ENCODE measurements at regions not wholly inside any gene's neighbourhood (a gene's known extent, or its start where the extent isn't known, plus 50 kb on each side); places are given as distances from the start of the nearest gene placed in this dataset.

DNA sequence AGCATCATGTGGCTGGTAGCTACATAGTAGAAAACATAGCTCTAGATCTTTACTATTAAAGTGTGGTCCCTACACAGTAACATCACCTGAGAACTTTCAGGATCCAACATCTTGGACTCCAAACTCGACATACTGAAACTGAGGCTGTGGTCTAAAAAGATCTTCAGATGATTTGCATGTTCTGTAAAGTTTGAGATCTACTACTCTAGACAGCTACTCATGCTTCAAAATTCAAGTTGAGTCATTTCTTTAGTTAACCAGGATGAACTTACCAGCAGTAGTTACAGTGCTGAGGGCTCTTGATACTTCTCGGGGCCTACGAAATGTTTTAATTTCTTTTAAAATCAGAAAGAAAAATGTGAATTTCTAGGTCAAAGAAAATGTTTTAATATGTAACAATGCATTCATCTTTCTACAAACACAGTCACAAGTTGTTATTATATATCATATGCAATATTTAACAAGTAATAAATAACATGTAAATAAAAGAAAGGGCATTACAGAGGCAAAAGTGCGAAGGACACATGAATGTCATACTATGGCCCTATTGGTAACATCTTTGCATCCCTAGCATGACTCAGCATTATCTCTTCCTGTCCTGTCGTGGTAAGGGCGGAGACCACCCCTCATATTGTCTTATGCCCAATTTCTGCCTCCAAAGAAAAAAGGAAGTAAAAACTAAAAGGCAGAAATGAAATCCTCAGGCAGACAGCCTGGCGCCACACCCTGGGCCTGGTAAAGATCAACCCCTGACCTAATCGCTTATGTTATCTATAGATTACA lies 563.9 kb upstream of the TLE4 start:
- intact Hi-C loops (cut with micrococcal nuclease): no loop called here

DNA sequence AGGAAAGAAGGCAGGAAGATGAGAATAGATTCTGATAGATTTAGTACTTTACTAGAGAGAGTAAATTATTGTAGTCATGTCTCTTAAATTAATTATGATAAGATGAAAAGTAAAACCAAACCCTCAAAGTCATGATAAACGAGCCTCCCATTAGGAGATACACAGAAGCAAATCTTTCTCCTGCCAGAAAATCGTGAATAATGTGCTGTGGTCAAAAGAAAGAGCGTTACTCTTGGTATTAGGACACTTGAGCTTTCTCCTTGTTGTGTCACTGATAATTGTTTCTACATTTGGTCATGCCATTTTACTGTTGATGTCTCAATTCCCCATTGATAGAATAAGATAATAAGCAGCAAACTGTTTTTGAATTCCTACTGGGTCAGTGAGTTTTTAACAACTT lies 562.8 kb upstream of the TLE4 start:
- intact Hi-C loops (cut with micrococcal nuclease): no loop called here

DNA sequence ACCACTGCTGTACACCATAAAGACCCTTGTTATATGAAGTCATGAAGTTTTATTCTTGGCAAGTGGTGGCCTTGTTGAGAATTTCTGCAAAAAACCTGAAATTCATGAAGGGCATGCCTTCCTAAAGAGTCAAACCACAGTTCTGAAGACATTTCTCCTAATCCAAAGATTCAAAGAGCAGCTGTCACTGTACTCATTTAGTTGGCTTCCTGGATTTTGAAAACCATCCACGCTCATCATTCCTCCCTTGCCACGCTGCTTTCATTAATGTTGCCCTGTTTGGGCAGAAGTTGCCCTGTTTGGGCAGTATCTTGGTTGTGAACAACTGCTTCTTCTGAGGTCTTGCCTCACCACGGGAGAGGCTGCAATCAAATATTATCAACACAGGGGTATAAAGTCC lies 560.3 kb upstream of the TLE4 start:
- intact Hi-C loops (cut with micrococcal nuclease): no loop called here

DNA sequence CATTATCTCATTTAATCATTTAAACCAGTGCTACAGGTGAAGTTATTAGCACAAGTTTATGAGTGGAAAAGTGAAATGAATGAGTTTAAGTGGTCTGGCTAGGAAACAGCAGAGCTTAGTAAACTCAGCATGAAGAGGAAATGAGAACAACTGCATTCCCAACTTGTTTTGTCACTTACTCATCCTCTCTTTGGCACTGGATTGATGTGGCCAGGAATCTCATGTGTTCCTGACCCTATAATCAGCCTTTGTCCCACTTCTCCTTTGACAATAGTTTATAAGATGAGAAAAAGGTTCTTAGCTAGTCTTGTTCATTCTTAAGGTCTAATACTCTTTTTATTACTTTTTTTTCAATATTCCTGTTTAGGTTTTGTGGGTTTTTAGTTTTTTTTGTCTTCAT lies 559.2 kb upstream of the TLE4 start:
- intact Hi-C loops (cut with micrococcal nuclease): no loop called here

DNA sequence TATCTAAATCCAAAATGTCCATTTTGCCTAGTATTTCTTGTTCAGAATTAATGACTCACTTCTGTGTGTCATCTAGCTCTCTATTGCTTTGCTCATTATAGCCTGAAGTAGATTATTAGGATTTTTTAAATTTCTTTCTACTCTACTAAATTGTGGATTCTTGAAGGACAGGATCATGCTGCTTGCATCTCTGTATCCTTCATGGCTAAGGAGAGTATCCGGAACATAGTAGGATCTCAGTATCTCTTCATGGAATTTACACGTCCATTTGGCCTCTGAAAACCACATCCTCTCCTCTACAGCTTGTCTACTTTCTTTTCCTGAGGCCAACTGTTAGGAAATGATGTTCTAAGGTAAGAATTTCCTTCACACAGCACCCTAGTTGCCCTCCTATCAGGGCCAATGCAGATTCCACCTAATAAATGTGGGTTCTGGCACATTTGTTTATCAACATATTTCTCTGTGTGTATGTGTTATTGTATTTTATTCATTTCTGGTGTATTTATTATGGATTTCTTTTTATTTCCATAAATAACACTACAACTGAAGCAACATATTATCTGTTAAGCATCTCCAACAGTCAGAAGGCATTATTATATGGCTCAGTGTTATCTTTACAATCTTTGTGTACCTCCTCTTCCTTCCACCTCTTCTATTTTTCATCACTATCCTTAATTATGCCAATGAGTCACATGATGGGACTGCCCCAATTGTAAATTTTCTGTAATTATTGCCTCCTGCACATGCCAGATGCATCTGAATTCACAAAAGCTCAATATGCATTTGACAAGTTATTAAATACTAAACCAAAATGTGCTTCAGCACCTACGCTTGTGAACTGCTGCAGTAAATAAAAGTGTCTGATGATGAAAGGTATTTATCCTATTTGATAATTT lies 557.8 kb upstream of the TLE4 start:
- intact Hi-C loops (cut with micrococcal nuclease): no loop called here

DNA sequence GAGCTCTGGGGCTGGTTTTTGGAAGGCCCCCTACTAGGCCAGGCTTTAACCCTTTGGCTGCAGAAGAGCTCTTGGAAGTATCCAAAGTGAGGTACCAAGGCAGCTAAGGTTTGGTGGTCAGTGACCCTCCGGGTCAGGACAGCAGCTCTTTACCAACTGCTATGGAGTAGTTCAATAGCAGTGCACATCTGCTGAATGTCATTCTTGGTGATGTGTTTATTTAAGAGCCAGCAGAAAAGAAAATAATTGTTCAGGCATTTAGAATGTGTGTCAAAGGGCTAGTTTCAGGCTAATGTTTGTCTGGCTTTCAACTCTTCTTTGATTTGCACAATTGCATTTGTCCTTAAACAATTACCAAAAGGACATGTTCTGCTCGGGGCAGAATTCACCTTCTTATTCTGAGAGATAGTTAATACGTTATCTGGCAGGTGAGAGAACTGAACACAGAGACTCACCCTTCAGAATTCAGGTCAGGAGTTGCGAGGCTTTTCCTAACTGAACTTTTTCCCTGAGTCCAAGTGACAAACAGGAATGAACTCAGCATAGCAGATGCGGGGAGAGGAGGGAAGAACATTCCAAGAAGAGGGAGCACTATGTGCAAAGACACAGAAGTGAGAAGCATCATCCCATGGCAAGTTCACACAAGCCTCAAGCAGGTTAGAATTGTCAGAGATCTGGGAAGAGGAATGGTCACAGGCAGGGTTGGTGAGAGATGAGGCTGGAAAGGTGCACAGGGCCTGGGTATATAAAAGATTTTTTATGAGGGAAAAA lies 556.7 kb upstream of the TLE4 start:
- intact Hi-C loops (cut with micrococcal nuclease): no loop called here

DNA sequence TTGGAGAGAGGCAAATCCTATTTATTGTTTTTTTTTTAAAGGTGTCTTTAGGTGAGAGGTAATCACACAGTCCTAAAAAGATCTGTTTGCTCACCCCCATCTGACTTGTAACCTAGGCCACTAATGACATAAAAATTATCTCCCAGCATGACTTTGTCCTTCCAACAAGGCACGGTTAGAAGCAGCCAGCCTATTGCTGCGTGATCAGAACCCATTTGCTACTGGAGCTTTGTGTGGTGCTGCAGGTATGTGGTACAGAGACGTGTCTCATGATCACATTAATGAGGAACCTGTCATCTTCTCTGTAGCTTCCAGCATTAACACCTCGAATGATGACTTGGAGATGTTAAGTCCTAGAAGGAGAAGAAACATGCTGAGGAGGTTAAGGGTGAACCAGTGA lies 555.8 kb upstream of the TLE4 start:
- intact Hi-C loops (cut with micrococcal nuclease): no loop called here

DNA sequence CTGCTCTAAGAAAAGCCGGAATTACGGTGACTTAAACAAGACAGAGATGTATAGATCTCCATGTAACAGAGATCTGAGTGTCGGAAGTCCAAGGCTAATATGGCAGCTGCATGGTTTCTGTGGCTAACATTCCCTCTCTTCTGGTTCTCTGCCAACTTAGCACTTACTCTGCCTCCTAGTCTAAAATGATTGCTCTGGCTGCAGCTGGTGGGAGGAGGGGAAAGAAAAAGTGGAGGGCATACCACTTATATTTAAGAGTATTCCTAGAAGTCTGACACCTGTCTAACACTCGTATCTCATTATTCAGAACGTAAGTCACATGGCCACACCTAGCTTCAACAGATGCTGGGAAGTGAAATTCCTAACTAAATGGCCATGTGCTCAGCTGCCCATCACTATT lies 551.5 kb upstream of the TLE4 start:
- intact Hi-C loops (cut with micrococcal nuclease): no loop called here

DNA sequence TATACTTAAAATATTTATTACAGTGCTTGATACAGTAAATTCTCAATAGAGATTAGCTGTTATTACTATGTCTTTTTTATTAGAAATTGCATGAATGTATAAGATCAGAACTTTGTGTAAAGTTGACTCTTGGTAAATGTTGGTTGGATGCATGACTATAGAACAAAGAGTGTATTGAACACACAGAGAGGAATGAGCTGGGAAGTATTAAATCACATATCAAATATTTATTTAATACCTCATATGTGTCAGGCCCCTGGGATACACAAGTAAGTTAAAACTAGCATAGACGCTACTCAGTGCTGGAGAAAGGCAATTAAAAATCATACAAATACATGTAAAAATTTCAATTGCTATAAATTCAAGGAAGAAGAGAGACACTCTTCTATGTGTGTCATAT lies 550.7 kb upstream of the TLE4 start:
- intact Hi-C loops (cut with micrococcal nuclease): no loop called here

DNA sequence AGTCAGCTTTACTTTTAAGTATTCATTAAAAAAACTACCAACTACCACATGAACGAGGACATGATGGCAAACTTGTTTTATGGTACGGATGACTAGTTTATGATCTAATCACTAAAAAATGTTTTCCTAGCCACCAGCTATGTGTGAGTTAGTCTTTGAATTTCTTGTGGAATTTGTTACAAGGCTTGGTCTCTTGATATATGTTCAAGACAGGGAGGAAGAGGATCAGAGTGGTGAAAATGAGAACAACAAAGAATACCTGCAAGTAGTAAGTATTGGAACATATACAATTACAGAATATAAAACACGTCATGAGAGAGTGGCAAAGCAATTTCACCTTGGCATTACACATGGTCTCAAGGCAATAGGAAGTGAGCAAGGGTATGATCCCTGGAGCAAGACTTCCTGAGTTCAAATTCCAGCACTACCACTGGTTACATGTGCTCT lies 548.6 kb upstream of the TLE4 start:
- intact Hi-C loops (cut with micrococcal nuclease): no loop called here

DNA sequence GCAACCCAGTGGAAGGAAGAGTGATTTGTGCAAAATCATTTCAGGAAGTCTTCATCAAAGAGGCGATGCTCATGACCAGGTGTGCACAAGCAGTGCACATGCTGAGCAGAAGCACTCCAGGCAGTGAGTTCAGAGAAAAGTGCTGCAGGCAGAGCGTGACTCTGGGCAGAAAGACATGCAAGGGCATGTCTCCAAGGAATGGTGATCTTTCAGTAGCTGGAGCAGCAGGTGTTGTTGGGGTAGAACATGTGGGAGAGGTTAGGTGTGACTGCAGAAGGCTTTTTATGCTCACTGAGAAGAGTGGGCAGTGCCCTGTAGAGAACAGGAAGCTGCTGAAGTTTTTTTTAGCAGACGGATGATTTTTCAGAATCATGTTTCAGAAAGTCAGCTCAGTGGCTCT lies 545.4 kb upstream of the TLE4 start:
- intact Hi-C loops (cut with micrococcal nuclease): no loop called here

DNA sequence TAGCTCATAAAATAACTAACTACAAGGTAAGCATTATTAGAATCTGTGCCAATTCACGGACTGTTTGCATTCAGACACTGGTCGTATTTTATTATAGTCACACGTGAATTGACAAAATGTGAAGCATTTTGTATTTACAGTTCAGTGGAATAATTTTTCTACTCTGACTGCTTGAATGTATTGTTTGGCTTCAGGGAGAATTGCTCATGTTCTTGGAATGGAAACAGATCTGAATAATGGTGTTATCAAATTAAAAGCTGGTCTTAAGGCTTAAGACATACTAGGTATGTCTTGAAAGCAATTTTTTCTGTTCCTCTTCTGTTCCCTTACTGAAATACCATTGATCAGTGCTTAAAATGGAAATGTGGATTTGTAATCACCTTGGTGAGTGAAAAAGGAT lies 543.7 kb upstream of the TLE4 start:
- intact Hi-C loops (cut with micrococcal nuclease): no loop called here

DNA sequence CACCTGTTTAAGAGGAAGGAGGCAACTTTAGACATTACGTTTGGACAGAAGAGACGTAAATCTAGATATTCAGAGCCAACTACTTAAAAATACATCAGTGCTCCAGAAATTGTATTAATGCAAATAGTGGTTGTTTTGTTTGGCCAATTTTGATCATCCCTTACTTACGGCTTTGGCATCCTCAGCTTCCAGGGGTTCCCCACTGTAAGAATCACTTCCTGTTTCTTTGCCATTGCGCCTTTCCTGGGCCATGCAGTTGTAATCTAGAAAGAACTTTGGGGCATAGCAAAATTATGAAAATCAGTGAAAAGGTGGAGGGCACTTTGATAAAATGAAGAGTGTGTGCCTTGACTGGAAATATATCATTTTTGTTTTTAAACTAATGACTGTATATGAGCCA lies 537.2 kb upstream of the TLE4 start:
- intact Hi-C loops (cut with micrococcal nuclease): no loop called here

DNA sequence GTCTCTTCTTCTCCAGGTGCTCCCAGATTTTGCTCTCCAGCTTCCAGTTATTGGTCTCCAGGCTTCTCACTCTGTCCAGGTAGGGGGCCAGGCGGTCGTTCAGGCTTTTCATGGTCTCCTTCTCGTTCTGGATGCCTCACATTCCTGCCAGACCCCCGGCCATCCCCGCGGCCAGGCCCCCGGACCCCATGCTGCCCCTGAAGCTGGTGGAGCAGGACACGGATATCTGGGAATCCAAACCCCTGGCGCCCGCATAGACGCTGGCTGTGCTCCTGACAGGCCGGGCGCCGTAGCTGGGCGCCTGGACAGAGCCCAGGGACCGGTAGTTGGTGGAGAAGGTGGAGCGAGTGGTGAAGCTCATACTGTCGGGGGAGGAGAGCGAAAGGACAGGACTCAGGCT lies 534.4 kb upstream of the TLE4 start:
- intact Hi-C loops (cut with micrococcal nuclease): no loop called here

DNA sequence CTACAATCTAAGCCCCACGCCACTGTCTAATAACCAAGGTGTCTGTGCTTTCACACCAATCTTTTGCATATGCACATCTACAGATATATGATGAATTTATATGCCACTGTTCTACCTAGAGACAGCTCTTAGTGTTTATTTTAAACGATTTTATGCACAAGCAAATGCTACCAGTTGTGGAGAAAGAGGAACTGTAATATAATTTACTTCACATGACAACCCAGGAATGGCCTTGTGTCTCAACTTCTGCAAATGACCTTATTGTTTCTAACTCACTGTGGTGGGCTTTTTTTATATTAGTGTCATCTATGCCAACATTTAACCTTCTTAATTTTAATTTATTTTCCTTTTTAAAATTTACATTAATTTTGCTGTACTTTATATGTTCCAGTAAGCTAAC lies 531.1 kb upstream of the TLE4 start:
- intact Hi-C loops (cut with micrococcal nuclease): no loop called here

DNA sequence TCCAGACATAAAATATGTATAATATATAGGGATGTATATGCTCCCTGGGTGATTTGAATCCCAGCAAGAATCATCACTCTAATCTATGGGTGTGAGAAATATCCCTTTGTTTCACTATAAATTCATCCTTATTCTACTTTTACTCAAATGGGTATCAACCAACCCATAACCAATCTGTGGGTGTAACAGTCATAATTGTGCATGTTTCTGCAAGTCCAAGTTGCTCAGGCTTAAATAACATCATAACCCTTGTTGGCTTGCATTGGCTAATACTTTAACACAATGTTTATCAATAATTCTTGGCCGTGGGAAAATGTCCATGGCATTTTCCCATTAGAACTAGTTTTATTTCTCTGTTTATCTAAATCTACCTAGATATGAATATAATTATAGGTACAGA lies 530.5 kb upstream of the TLE4 start:
- intact Hi-C loops (cut with micrococcal nuclease): no loop called here

DNA sequence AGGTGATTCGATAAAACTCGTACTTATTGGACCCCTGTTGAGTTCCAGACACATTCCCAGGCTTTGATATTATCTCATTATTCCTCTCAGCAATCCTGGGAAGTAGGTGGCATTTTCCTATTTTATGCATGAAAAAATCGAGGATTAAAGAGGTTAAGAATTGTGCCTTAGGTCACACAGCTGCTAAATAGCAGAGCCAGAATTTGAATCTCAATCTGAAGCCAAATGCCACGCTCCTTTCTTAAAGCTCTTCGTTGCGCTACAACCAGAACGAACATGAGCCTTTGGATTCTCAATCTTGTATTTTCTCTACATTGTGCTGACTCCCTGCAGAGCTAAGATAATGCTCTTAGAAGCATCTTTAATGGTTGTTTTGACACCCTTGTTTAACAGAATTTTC lies 527.8 kb upstream of the TLE4 start:
- intact Hi-C loops (cut with micrococcal nuclease): no loop called here

DNA sequence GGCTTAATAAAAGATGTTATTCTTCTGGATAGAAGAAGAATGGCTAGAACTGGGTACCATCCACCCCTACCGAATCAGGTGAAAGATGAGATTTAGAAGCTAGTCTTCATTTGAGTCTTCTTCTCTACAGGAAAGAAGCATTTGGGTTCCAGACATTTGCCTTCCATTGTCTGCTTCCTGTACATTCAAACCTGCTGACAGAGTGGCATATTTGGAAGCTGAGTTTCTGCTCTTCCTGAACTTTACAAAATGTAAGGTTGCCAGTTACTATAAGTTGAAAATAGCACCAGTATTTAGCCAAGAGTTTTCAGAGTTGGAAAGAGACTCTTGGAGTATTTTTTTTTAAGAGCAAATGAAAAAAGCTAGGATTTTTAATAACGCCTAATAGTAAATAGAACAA lies 525.4 kb upstream of the TLE4 start:
- intact Hi-C loops (cut with micrococcal nuclease): no loop called here

DNA sequence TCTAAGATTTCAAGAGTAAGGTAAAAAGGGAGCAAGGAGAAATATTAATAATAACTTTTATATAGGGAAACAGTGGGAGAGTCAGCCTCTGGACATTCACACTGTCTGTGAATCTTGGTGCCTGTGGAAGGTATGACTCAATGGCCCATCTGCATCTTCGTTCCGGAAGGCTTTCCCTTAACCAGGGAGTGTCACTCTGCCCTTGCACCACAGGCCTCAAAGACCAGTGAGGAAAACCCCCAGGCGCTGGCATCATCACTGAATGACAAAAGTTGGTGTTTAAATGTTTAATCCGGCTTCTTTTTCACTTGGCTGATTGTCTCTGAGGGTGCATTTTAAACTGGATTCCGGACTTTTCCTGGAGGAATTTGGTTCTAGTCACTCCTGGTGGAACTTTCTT lies 522.4 kb upstream of the TLE4 start:
- intact Hi-C loops (cut with micrococcal nuclease): no loop called here

DNA sequence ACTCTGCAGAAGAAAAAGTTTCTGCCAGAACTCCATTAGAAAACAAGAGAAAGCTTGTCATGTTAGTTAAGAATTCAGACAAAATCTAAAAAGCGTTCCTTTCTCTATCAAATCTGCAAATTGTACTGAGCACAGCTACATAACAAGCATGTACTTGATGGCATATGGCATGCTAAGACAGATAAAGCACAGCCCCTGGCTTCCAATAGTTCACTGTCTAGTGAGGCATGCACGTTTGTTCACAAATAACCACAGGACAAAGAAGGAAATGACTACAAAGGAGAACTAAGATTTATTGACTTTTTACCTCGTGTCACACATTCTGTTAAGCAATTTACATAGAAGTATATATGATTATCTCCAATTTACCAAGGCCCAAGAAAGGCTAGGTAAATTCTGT lies 518.2 kb upstream of the TLE4 start:
- intact Hi-C loops (cut with micrococcal nuclease): no loop called here

DNA sequence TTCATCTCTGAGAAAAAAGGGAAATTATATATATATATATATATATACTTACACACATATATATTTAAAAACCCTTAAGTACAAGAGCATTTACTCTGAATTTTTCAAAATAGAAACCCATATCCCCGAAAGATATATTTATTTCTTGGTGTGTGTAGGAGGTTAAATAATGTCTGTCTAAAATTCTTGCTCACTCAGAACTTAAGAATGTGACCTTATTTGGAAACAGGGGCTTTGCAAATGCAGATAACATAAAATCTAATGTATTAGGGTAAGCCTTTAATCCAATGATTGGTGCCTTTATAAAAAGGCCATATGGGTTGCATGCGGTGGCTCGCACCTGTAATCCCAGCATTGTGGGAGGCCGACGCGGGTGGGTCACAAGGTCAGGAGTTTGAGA lies 517.3 kb upstream of the TLE4 start:
- intact Hi-C loops (cut with micrococcal nuclease): no loop called here

DNA sequence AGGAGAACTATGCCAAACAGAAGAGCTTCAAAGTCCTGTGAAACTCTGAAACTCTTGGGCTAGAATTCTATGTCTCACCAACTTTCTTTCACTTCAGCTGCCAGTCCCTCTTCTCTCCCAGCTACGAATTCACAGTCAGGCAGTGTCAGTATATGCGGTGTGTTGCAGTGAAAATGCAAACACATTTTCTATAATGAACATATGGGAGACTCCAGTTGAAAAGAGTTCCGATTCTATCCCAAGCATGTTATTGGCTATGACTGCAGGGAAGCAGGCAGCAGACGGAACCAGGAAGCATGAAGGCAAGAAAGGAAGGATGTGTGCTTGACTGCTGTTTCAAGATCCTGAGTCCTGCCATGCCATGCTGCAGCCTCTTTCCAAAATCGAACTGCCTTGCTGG lies 515.7 kb upstream of the TLE4 start:
- intact Hi-C loops (cut with micrococcal nuclease): no loop called here

All from T-helper 1 cell treated with Interleukin-12 subunit alpha and Interleukin-12 subunit beta and Interleukin-4 antibody, amounts not matched to agents 30 ng/mL and 1 ng/mL, for 36 hours (primary cell).